ENCODE measurements at regions not wholly inside any gene's neighbourhood (a gene's known extent, or its start where the extent isn't known, plus 50 kb on each side); places are given as distances from the start of the nearest gene placed in this dataset.

GRCh38 chr16:58913456-58913855 is 179.3 kb upstream of the GOT2 start:
- TF ChIP-seq SIN3A (IDR thresholded peaks at IDR 0.05; ENCODE audit: borderline replicate concordance, insufficient read depth, low read length) (no peak), REST (IDR thresholded peaks at IDR 0.05; ENCODE audit: insufficient read depth in 1 of 2, low read depth in 2 of 2, low read length in 2 of 2) (no peak), TAF1 (IDR thresholded peaks at IDR 0.05; ENCODE audit: borderline replicate concordance, insufficient read depth, low read length) (no peak), POLR2AphosphoS5 (IDR thresholded peaks at IDR 0.05; ENCODE audit: low read depth, low read length) (no peak)

All from PFSK-1 (cell line).